Vagina (tissue), 2 donors: ENCODE measurements at regions not wholly inside any gene's neighbourhood (a gene's known extent, or its start where the extent isn't known, plus 50 kb on each side); places are given as distances from the start of the nearest gene placed in this dataset.

Source experiments
- POLR2A ChIP-seq, 2 donors: fragments of 450-650 bp; IDR thresholded peaks; one replicate each; pipeline ENCODE4 v1.6.1; 2017; ENCODE audit warnings: antibody characterized with exemption in 2 of 2, mild to moderate bottlenecking in 2 of 2, moderate library complexity in 2 of 2
- POLR2AphosphoS5 ChIP-seq, 2 donors: sonication (generic); formaldehyde crosslinking; IDR thresholded peaks; one replicate each; pipeline ENCODE4 v1.9.0; 2017; ENCODE audit warnings: antibody characterized with exemption in 2 of 2, mild to moderate bottlenecking in 2 of 2, low read depth in 1 of 2; ENCODE audit not compliant: insufficient read depth in 1 of 2
- TF ChIP-seq, protein P1 (sequence below), 3 experiments: fragments of 450-650 bp in 2 of 3; fragments of 200-600 bp in 1 of 3; sonication (generic) in 1 of 3; IDR thresholded peaks; one replicate each; pipeline ENCODE4 v1.5.1; 2017 to 2019; ENCODE audit warnings: antibody characterized with exemption in 3 of 3, mild to moderate bottlenecking in 2 of 3, moderate library complexity in 2 of 3

DNA sequence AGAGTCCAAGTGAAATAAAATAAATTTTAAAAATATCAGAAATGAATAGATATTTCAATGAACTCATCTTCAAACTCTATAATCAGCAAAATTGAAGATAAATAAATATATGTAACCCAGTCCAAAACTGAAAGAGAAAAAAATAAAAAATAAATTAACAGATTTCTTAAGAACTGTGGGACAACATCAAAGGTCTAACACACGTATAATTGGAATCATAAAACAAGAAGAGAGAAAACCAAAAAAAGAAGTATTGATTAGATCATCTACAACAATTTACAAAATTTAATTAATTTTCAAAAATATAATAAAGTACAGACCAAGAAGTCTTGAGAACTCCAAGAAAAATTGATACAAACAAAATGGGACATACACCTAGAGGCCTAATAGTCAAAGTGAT lies 625.8 kb upstream of the SORCS1 start:
- TF ChIP-seq POLR2A (IDR thresholded peaks at IDR 0.05) (no peak), POLR2AphosphoS5 (IDR thresholded peaks at IDR 0.05; ENCODE audit: insufficient read depth in 1 of 2, low read depth in 1 of 2) (no peak)
- TF ChIP-seq, protein P1, sequence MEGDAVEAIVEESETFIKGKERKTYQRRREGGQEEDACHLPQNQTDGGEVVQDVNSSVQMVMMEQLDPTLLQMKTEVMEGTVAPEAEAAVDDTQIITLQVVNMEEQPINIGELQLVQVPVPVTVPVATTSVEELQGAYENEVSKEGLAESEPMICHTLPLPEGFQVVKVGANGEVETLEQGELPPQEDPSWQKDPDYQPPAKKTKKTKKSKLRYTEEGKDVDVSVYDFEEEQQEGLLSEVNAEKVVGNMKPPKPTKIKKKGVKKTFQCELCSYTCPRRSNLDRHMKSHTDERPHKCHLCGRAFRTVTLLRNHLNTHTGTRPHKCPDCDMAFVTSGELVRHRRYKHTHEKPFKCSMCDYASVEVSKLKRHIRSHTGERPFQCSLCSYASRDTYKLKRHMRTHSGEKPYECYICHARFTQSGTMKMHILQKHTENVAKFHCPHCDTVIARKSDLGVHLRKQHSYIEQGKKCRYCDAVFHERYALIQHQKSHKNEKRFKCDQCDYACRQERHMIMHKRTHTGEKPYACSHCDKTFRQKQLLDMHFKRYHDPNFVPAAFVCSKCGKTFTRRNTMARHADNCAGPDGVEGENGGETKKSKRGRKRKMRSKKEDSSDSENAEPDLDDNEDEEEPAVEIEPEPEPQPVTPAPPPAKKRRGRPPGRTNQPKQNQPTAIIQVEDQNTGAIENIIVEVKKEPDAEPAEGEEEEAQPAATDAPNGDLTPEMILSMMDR (IDR thresholded peaks at IDR 0.05) = no peak
